Posterior vena cava (tissue), 2 donors: ENCODE measurements at regions not wholly inside any gene's neighbourhood (a gene's known extent, or its start where the extent isn't known, plus 50 kb on each side); places are given as distances from the start of the nearest gene placed in this dataset.
"Not testable (repeated sequence)": the region's sequence is repeated elsewhere in the genome, so short reads cannot be mapped to it uniquely, and the experiment has no call there.

Experiments
- DNase-seq: peaks from one replicate; pipeline ENCODE4 v3.0.0-alpha.2; 2020; ENCODE audit warnings: low spot score
- intact Hi-C, 2 donors: fragments of 100-400 bp; cut with DNase I; formaldehyde crosslinking; loops; one replicate each; pipeline versions ENCODE4 v1.14.1 to v1.14.2; 2022 to 2023
- donor health status: DM: yes; HTN: yes; CAD: no.
- donor health status: DM: yes; HTN: yes; CAD: no.

GRCh38 chrX:65610481-65610880 lies 57.0 kb upstream of the MSN start:
- no peak for DNase-seq
- intact Hi-C loops: no loop called here

- intact Hi-C loops: no loop called here
- no peak for DNase-seq
These were observed 57.4 kb upstream of the MSN start for GRCh38 chrX:65610040-65610439.

GRCh38 chrX:65609237-65609636 lies 58.2 kb upstream of the MSN start:
- no peak for DNase-seq
- intact Hi-C loops: no loop called here

GRCh38 chrX:65608026-65608425 lies 59.4 kb upstream of the MSN start:
- intact Hi-C loops: no loop called here
- peak; percentile 34 for DNase-seq

GRCh38 chrX:65607070-65607742 lies 60.2 kb upstream of the MSN start:
- DNase-seq: no peak
- intact Hi-C loops: no loop called here

- no peak for DNase-seq
- intact Hi-C loops: loop anchor here in 1 of 2 donors (5.0 kb wide), 1 partner anchor 35 kb away; no protein-coding TSS in a partner anchor
These were observed 65.3 kb upstream of the MSN start for GRCh38 chrX:65602221-65602560.

- peak; percentile 95 for DNase-seq
- intact Hi-C loops: loop anchor here in 1 of 2 donors (5.0 kb wide), 1 partner anchor 36 kb away; no protein-coding TSS in a partner anchor
These were observed 65.8 kb upstream of the MSN start for GRCh38 chrX:65601530-65602220.

GRCh38 chrX:65601126-65601525 lies 66.3 kb upstream of the MSN start:
- DNase-seq: no peak
- intact Hi-C loops: loop anchor here in 1 of 2 donors (5.0 kb wide), 1 partner anchor 36 kb away; no protein-coding TSS in a partner anchor

- DNase-seq: no peak
- intact Hi-C loops: loop anchor here in 1 of 2 donors (5.0 kb wide), 1 partner anchor 37 kb away; no protein-coding TSS in a partner anchor
These were observed 65.5 kb upstream of the LAS1L start for GRCh38 chrX:65600106-65600505.

GRCh38 chrX:65598559-65599147 lies 64.1 kb upstream of the LAS1L start:
- intact Hi-C loops: loop anchor here in 1 of 2 donors (10.0 kb wide), 2 partner anchors 76 to 106 kb away; no protein-coding TSS in a partner anchor

GRCh38 chrX:65596270-65597034 lies 61.9 kb upstream of the LAS1L start:
- intact Hi-C loops: loop anchor here in 1 of 2 donors (10.0 kb wide), 2 partner anchors 78 to 108 kb away; no protein-coding TSS in a partner anchor
- peak; percentile 52 for DNase-seq

More at GRCh38 chrX:65598559-65599147, 64.1 kb upstream of the LAS1L start:
- DNase-seq: no peak

GRCh38 chrX:65595460-65595876 lies 60.9 kb upstream of the LAS1L start:
- intact Hi-C loops: loop anchor here in 1 of 2 donors (10.0 kb wide), 2 partner anchors 79 to 109 kb away; no protein-coding TSS in a partner anchor
- DNase-seq: peak; percentile 97

GRCh38 chrX:65591206-65591605 lies 56.6 kb upstream of the LAS1L start:
- intact Hi-C loops: loop anchor here in 1 of 2 donors (10.0 kb wide), 2 partner anchors 84 to 114 kb away; no protein-coding TSS in a partner anchor
- DNase-seq: peak; percentile 37

- DNase-seq: peak; percentile 50
- intact Hi-C loops: no loop called here
These were observed 54.7 kb upstream of the LAS1L start for GRCh38 chrX:65589304-65589703.

GRCh38 chrX:65588795-65589194 lies 54.2 kb upstream of the LAS1L start:
- intact Hi-C loops: no loop called here
- DNase-seq: no peak

- intact Hi-C loops: no loop called here
- peak; percentile 95 for DNase-seq
These were observed 53.3 kb upstream of the LAS1L start for GRCh38 chrX:65587616-65588526.

- intact Hi-C loops: no loop called here
- DNase-seq: no peak
These were observed 51.9 kb upstream of the LAS1L start for GRCh38 chrX:65586491-65586890.

- DNase-seq, intact Hi-C loops: not testable (repeated sequence)
These were observed 50.6 kb upstream of the LAS1L start for GRCh38 chrX:65585226-65585625.
